ENCODE measurements at regions not wholly inside any gene's neighbourhood (a gene's known extent, or its start where the extent isn't known, plus 50 kb on each side); places are given as distances from the start of the nearest gene placed in this dataset.

- Histone ChIP-seq H3K36me3 (ENCODE audit: low read depth) (no peaks in the 10 kb centered on the region), H3K9me3 (ENCODE audit: insufficient read depth, low read depth) (no peaks in the 10 kb centered on the region), H3F3A (ENCODE audit: insufficient read depth, low read depth) (no peaks in the 10 kb centered on the region), H3K9me2 (ENCODE audit: insufficient read depth) (no peaks in the 10 kb centered on the region), H4K20me1 (ENCODE audit: insufficient read depth) (no peaks in the 10 kb centered on the region), H3K4me3 (no peak overlapping the region), H3K27ac (no peak overlapping the region), H3K4me1 (replicated peaks; ENCODE audit: insufficient read depth) (no peaks in the 10 kb centered on the region), H3K27me3 (ENCODE audit: insufficient read depth, low read depth) (peaks cover 34% of the 10 kb centered on the region), H3K4me2 (no peak overlapping the region), H3K79me2 (ENCODE audit: low read depth) (no peaks in the 10 kb centered on the region), H2AFZ (no peak overlapping the region)
- TF ChIP-seq EZH2 (IDR thresholded peaks at IDR 0.05; ENCODE audit: low read depth) = no peak
- no peak for TF ChIP-seq CTCF (conservative IDR thresholded peaks at IDR 0.05)
- intact Hi-C loops (cut with micrococcal nuclease; ENCODE audit: unreplicated experiment) = no loop called here
- CTCF ChIA-PET = interaction anchor here (0.7 kb wide), 1 partner anchor 1133 kb away, joined by 4 read pairs; no protein-coding TSS in a partner anchor
- no peak for DNase-seq
- POLR2A ChIA-PET (ENCODE audit: unreplicated experiment) = no interaction called here
- BruUV-seq (replicated peaks) = no TSS peak
These were observed 528.7 kb upstream of the PLXNA2 start for GRCh38 chr1:208772891-208773290.

GRCh38 chr1:208775841-208776240 lies 531.7 kb upstream of the PLXNA2 start:
- Histone ChIP-seq H4K20me1 (ENCODE audit: insufficient read depth) (no peaks in the 10 kb centered on the region), H3K4me2 (no peak overlapping the region), H3F3A (ENCODE audit: insufficient read depth, low read depth) (no peaks in the 10 kb centered on the region), H3K9me3 (ENCODE audit: insufficient read depth, low read depth) (no peaks in the 10 kb centered on the region), H2AFZ (no peak overlapping the region), H3K27ac (no peak overlapping the region), H3K27me3 (ENCODE audit: insufficient read depth, low read depth) (peaks cover 41% of the 10 kb centered on the region), H3K79me2 (ENCODE audit: low read depth) (no peaks in the 10 kb centered on the region), H3K4me3 (no peak overlapping the region), H3K9me2 (ENCODE audit: insufficient read depth) (no peaks in the 10 kb centered on the region), H3K4me1 (replicated peaks; ENCODE audit: insufficient read depth) (no peaks in the 10 kb centered on the region), H3K36me3 (ENCODE audit: low read depth) (no peaks in the 10 kb centered on the region)
- POLR2A ChIA-PET (ENCODE audit: unreplicated experiment) = no interaction called here
- DNase-seq = no peak
- no TSS peak for BruUV-seq (replicated peaks)
- CTCF ChIA-PET = no interaction called here
- intact Hi-C loops (cut with micrococcal nuclease; ENCODE audit: unreplicated experiment) = no loop called here
- TF ChIP-seq EZH2 (IDR thresholded peaks at IDR 0.05; ENCODE audit: low read depth) (no peak), CTCF (conservative IDR thresholded peaks at IDR 0.05) (no peak)

GRCh38 chr1:208778417-208778816 lies 534.2 kb upstream of the PLXNA2 start:
- intact Hi-C loops (cut with micrococcal nuclease; ENCODE audit: unreplicated experiment) = no loop called here
- Histone ChIP-seq H3F3A (ENCODE audit: insufficient read depth, low read depth) (no peaks in the 10 kb centered on the region), H3K4me1 (replicated peaks; ENCODE audit: insufficient read depth) (no peaks in the 10 kb centered on the region), H3K79me2 (ENCODE audit: low read depth) (no peaks in the 10 kb centered on the region), H3K9me3 (ENCODE audit: insufficient read depth, low read depth) (no peaks in the 10 kb centered on the region), H3K4me3 (no peak overlapping the region), H3K4me2 (no peak overlapping the region), H2AFZ (no peak overlapping the region), H3K9me2 (ENCODE audit: insufficient read depth) (no peaks in the 10 kb centered on the region), H4K20me1 (ENCODE audit: insufficient read depth) (no peaks in the 10 kb centered on the region), H3K36me3 (ENCODE audit: low read depth) (no peaks in the 10 kb centered on the region), H3K27ac (no peak overlapping the region), H3K27me3 (ENCODE audit: insufficient read depth, low read depth) (peaks cover 59% of the 10 kb centered on the region)
- ChIA-PET POLR2A (ENCODE audit: unreplicated experiment) (no interaction called here), CTCF (no interaction called here)
- DNase-seq = no peak
- TF ChIP-seq EZH2 (IDR thresholded peaks at IDR 0.05; ENCODE audit: low read depth) = no peak
- no peak for TF ChIP-seq CTCF (conservative IDR thresholded peaks at IDR 0.05)
- BruUV-seq (replicated peaks) = no TSS peak

Data from PC-9 (cell line).